ENCODE measurements at regions not wholly inside any gene's neighbourhood (a gene's known extent, or its start where the extent isn't known, plus 50 kb on each side); places are given as distances from the start of the nearest gene placed in this dataset.

DNA sequence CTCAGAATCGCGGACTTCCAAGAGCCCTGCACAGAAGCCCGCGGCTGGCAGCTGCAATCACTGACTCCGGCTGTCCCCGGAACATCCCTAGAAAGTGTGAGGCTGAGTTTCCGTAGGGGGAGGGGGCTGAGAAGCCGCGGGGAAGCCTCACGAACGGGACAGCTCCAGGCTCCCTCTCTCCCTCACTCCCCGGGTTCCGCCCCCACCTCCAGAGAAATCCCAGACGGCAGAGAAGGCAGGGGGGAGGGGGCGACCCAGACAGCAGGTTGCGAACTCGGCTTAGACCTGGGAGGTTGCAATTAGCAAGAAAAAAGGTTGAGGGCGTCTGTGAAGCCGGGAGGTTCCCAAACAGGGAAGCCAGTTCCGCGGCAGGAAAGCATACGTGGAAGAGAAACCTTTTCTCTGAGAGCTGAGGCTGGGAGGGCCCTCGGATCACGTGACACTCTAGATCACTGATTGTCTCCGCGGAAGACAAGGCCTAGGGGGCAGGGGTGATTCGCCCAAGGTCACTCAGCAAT lies 73.8 kb upstream of the CPLX2 start (continued):
- no peak for TF ChIP-seq CBX8 (IDR thresholded peaks at IDR 0.05; ENCODE audit: borderline replicate concordance, low read depth, low read length)
- peak; percentile 88 for TF ChIP-seq USF2 (IDR thresholded peaks at IDR 0.05; ENCODE audit: low read length)
- no peak for TF ChIP-seq SUZ12 (IDR thresholded peaks at IDR 0.05; ENCODE audit: low read length)
- no peak for TF ChIP-seq TEAD4 (IDR thresholded peaks at IDR 0.05; ENCODE audit: low read depth, low read length)
- no peak for TF ChIP-seq BRCA1 (IDR thresholded peaks at IDR 0.05; ENCODE audit: low read depth, low read length)
- TF ChIP-seq, protein P1, sequence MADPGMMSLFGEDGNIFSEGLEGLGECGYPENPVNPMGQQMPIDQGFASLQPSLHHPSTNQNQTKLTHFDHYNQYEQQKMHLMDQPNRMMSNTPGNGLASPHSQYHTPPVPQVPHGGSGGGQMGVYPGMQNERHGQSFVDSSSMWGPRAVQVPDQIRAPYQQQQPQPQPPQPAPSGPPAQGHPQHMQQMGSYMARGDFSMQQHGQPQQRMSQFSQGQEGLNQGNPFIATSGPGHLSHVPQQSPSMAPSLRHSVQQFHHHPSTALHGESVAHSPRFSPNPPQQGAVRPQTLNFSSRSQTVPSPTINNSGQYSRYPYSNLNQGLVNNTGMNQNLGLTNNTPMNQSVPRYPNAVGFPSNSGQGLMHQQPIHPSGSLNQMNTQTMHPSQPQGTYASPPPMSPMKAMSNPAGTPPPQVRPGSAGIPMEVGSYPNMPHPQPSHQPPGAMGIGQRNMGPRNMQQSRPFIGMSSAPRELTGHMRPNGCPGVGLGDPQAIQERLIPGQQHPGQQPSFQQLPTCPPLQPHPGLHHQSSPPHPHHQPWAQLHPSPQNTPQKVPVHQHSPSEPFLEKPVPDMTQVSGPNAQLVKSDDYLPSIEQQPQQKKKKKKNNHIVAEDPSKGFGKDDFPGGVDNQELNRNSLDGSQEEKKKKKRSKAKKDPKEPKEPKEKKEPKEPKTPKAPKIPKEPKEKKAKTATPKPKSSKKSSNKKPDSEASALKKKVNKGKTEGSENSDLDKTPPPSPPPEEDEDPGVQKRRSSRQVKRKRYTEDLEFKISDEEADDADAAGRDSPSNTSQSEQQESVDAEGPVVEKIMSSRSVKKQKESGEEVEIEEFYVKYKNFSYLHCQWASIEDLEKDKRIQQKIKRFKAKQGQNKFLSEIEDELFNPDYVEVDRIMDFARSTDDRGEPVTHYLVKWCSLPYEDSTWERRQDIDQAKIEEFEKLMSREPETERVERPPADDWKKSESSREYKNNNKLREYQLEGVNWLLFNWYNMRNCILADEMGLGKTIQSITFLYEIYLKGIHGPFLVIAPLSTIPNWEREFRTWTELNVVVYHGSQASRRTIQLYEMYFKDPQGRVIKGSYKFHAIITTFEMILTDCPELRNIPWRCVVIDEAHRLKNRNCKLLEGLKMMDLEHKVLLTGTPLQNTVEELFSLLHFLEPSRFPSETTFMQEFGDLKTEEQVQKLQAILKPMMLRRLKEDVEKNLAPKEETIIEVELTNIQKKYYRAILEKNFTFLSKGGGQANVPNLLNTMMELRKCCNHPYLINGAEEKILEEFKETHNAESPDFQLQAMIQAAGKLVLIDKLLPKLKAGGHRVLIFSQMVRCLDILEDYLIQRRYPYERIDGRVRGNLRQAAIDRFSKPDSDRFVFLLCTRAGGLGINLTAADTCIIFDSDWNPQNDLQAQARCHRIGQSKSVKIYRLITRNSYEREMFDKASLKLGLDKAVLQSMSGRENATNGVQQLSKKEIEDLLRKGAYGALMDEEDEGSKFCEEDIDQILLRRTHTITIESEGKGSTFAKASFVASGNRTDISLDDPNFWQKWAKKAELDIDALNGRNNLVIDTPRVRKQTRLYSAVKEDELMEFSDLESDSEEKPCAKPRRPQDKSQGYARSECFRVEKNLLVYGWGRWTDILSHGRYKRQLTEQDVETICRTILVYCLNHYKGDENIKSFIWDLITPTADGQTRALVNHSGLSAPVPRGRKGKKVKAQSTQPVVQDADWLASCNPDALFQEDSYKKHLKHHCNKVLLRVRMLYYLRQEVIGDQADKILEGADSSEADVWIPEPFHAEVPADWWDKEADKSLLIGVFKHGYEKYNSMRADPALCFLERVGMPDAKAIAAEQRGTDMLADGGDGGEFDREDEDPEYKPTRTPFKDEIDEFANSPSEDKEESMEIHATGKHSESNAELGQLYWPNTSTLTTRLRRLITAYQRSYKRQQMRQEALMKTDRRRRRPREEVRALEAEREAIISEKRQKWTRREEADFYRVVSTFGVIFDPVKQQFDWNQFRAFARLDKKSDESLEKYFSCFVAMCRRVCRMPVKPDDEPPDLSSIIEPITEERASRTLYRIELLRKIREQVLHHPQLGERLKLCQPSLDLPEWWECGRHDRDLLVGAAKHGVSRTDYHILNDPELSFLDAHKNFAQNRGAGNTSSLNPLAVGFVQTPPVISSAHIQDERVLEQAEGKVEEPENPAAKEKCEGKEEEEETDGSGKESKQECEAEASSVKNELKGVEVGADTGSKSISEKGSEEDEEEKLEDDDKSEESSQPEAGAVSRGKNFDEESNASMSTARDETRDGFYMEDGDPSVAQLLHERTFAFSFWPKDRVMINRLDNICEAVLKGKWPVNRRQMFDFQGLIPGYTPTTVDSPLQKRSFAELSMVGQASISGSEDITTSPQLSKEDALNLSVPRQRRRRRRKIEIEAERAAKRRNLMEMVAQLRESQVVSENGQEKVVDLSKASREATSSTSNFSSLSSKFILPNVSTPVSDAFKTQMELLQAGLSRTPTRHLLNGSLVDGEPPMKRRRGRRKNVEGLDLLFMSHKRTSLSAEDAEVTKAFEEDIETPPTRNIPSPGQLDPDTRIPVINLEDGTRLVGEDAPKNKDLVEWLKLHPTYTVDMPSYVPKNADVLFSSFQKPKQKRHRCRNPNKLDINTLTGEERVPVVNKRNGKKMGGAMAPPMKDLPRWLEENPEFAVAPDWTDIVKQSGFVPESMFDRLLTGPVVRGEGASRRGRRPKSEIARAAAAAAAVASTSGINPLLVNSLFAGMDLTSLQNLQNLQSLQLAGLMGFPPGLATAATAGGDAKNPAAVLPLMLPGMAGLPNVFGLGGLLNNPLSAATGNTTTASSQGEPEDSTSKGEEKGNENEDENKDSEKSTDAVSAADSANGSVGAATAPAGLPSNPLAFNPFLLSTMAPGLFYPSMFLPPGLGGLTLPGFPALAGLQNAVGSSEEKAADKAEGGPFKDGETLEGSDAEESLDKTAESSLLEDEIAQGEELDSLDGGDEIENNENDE (IDR thresholded peaks at IDR 0.05; ENCODE audit: insufficient replicate concordance, low read length): no peak
- TF ChIP-seq HDAC6 (IDR thresholded peaks at IDR 0.05; ENCODE audit: low read depth, low read length): no peak
- no peak for TF ChIP-seq TBP (IDR thresholded peaks at IDR 0.05; ENCODE audit: low read depth, low read length)
- no peak for TF ChIP-seq SP2 (IDR thresholded peaks at IDR 0.05; ENCODE audit: low read length)
- no peak for TF ChIP-seq CHD1 (IDR thresholded peaks at IDR 0.05; ENCODE audit: low read depth, low read length)
- no peak for TF ChIP-seq SIX5 (IDR thresholded peaks at IDR 0.05; ENCODE audit: low read depth, low read length)
- peak; percentile 30 for TF ChIP-seq KDM4A (IDR thresholded peaks at IDR 0.05; ENCODE audit: low read depth, low read length, severe bottlenecking)
